H9 (cell line): ENCODE measurements at regions not wholly inside any gene's neighbourhood (a gene's known extent, or its start where the extent isn't known, plus 50 kb on each side); places are given as distances from the start of the nearest gene placed in this dataset.

Experiments used
- DNase-seq: peaks from one replicate; pipeline ENCODE4 v3.0.0-alpha.2; 2017
- H2AFZ ChIP-seq: one replicate; pipeline ENCODE4 v1.6.1; 2013; ENCODE audit warnings: mild to moderate bottlenecking, low read length, control low read depth, moderate library complexity
- H2AK5ac ChIP-seq: 2 replicates; pipeline ENCODE4 v1.6.1; 2013; ENCODE audit warnings: low read length, control low read depth, mixed read lengths; ENCODE audit not compliant: insufficient read length
- H2BK120ac ChIP-seq: one replicate; pipeline ENCODE4 v1.6.1; 2013; ENCODE audit warnings: low read depth, mild to moderate bottlenecking, low read length, control low read depth, inconsistent platforms; ENCODE audit not compliant: poor library complexity, severe bottlenecking
- H2BK12ac ChIP-seq: 2 replicates; pipeline ENCODE4 v1.6.1; 2013; ENCODE audit warnings: low read length, control low read depth, mixed read lengths, low read depth; ENCODE audit not compliant: insufficient read length
- H2BK15ac ChIP-seq: 2 replicates; pipeline ENCODE4 v1.6.1; 2013; ENCODE audit warnings: low read depth, low read length, control low read depth
- H2BK20ac ChIP-seq: one replicate; pipeline ENCODE4 v1.6.1; 2013; ENCODE audit warnings: low read depth, mild to moderate bottlenecking, low read length, control low read depth, inconsistent platforms; ENCODE audit not compliant: poor library complexity, severe bottlenecking
- H2BK5ac ChIP-seq: 2 replicates; pipeline ENCODE4 v1.6.1; 2013; ENCODE audit warnings: low read length, control low read depth, mixed read lengths; ENCODE audit not compliant: insufficient read length
- H3K14ac ChIP-seq: 2 replicates; pipeline ENCODE4 v1.6.1; 2013; ENCODE audit warnings: low read length, control low read depth; ENCODE audit not compliant: insufficient read depth
- H3K18ac ChIP-seq: 2 replicates; pipeline ENCODE4 v1.6.1; 2013; ENCODE audit warnings: low read depth, mild to moderate bottlenecking, mixed read lengths, low read length, control low read depth; ENCODE audit not compliant: insufficient read length
- H3K23ac ChIP-seq: 2 replicates; pipeline ENCODE4 v1.6.1; 2013; ENCODE audit warnings: low read length, control low read depth, mixed read lengths, low read depth; ENCODE audit not compliant: insufficient read length
- H3K23me2 ChIP-seq: 2 replicates; pipeline ENCODE4 v1.6.1; 2013; ENCODE audit warnings: low read depth, mild to moderate bottlenecking, mixed read lengths, low read length, control low read depth; ENCODE audit not compliant: insufficient read length, poor library complexity, severe bottlenecking
- H3K27ac ChIP-seq: 2 replicates; pipeline ENCODE4 v1.5.1; 2013; ENCODE audit warnings: low read length, control low read depth, mixed read lengths, low read depth; ENCODE audit not compliant: insufficient read length
- H3K27me3 ChIP-seq: 2 replicates; pipeline ENCODE4 v1.6.1; 2013; ENCODE audit warnings: low read length, control low read depth, inconsistent platforms; ENCODE audit not compliant: insufficient read depth
- H3K4ac ChIP-seq: 2 replicates; pipeline ENCODE4 v1.6.1; 2013; ENCODE audit warnings: low read depth, mild to moderate bottlenecking, control low read depth, inconsistent platforms, low read length, moderate library complexity
- H3K4me1 ChIP-seq: 2 replicates; pipeline ENCODE4 v1.6.1; 2013; ENCODE audit warnings: low read length, control low read depth, inconsistent platforms; ENCODE audit not compliant: insufficient read depth
- H3K4me2 ChIP-seq: 2 replicates; pipeline ENCODE4 v1.6.1; 2013; ENCODE audit warnings: low read length, control low read depth, mixed read lengths; ENCODE audit not compliant: insufficient read length, insufficient read depth
- H3K56ac ChIP-seq: 2 replicates; pipeline ENCODE4 v1.6.1; 2013; ENCODE audit warnings: low read depth, mild to moderate bottlenecking, mixed read lengths, low read length, control low read depth; ENCODE audit not compliant: insufficient read length
- H3K79me1 ChIP-seq: 2 replicates; pipeline ENCODE4 v1.6.1; 2013; ENCODE audit warnings: low read depth, mild to moderate bottlenecking, moderate library complexity, low read length, control low read depth, inconsistent platforms; ENCODE audit not compliant: insufficient read depth, poor library complexity, severe bottlenecking
- H3K79me2 ChIP-seq: 2 replicates; pipeline ENCODE4 v1.6.1; 2013; ENCODE audit warnings: low read length, control low read depth, inconsistent platforms; ENCODE audit not compliant: insufficient read depth
- H3K9ac ChIP-seq: 2 replicates; pipeline ENCODE4 v1.6.1; 2013; ENCODE audit warnings: low read length, control low read depth, mixed read lengths; ENCODE audit not compliant: insufficient read length; ENCODE audit errors: extremely low read depth
- H3K9me3 ChIP-seq: one replicate; pipeline ENCODE4 v1.6.1; 2013; ENCODE audit warnings: low read depth, low read length, inconsistent platforms; ENCODE audit not compliant: control insufficient read depth
- H3T11ph ChIP-seq: one replicate; pipeline ENCODE4 v1.6.1; 2013; ENCODE audit warnings: mild to moderate bottlenecking, low read length, control low read depth, inconsistent platforms
- H4K20me1 ChIP-seq: one replicate; pipeline ENCODE4 v1.6.1; 2013; ENCODE audit not compliant: control insufficient read depth, insufficient read length, insufficient read depth
- H4K5ac ChIP-seq: 2 replicates; pipeline ENCODE4 v1.6.1; 2013; ENCODE audit warnings: low read depth, mild to moderate bottlenecking, mixed read lengths, low read length, control low read depth; ENCODE audit not compliant: insufficient read length
- H4K8ac ChIP-seq: replicated peaks from 2 replicates; pipeline ENCODE4 v1.6.1; 2013; ENCODE audit warnings: low read length, control low read depth, mixed read lengths, low read depth; ENCODE audit not compliant: insufficient read length
- H4K91ac ChIP-seq: 2 replicates; pipeline ENCODE4 v1.6.1; 2013; ENCODE audit warnings: low read depth, mild to moderate bottlenecking, moderate library complexity, mixed read lengths, low read length, control low read depth; ENCODE audit not compliant: insufficient read length
- H3K27ac Mint-ChIP-seq, 3 experiments: 2 replicates in 2 of 3; 3 replicates in 1 of 3; pipeline ENCODE4 v1.8.0; 2020 to 2021; ENCODE audit warnings: mixed read lengths in 3 of 3, mild to moderate bottlenecking in 1 of 3, moderate library complexity in 1 of 3
- H3K27me3 Mint-ChIP-seq: 2 replicates; pipeline ENCODE4 v1.8.0; 2021; ENCODE audit warnings: low read depth, mild to moderate bottlenecking, moderate library complexity, mixed read lengths
- H3K36me3 Mint-ChIP-seq, 3 experiments: 2 replicates in 2 of 3; 3 replicates in 1 of 3; pipeline ENCODE4 v1.8.0; 2020 to 2021; ENCODE audit warnings: low read depth in 3 of 3, mixed read lengths in 3 of 3; ENCODE audit not compliant: insufficient read depth in 1 of 3
- H3K4me1 Mint-ChIP-seq, 2 experiments: 2 replicates each; pipeline ENCODE4 v1.8.0; 2020; ENCODE audit warnings: mixed read lengths in 2 of 2
- H3K4me3 Mint-ChIP-seq, 2 experiments: 2 replicates in 1 of 2; 3 replicates in 1 of 2; pipeline ENCODE4 v1.8.0; 2020 to 2021; ENCODE audit warnings: mild to moderate bottlenecking in 2 of 2, mixed read lengths in 2 of 2, moderate library complexity in 1 of 2
- H3K9me3 Mint-ChIP-seq, 2 experiments: 2 replicates in 1 of 2; 3 replicates in 1 of 2; pipeline ENCODE4 v1.8.0; 2020; ENCODE audit warnings: mild to moderate bottlenecking in 2 of 2, mixed read lengths in 2 of 2, moderate library complexity in 1 of 2
- CTCF ChIP-seq: fragments of 200-600 bp; sonication (generic); conservative IDR thresholded peaks from 3 replicates; pipeline ENCODE4 v1.8.0; 2021; ENCODE audit warnings: antibody characterized with exemption, mild to moderate bottlenecking
- WGBS: extraction: QIAGEN DNeasy Blood & Tissue Kit; methylation state at CpG from one replicate; pipeline ENCODE4 v1.1.7; 2013; ENCODE audit warnings: missing lambda C conversion rate, low lambda C conversion rate, mixed read lengths; ENCODE audit not compliant: insufficient read length; ENCODE audit errors: extremely low coverage; 5-methylcytosine and 5-hydroxymethylcytosine counted together

- Histone ChIP-seq H3K27ac (no peak overlapping the region), H2AK5ac (no peak overlapping the region), H3K9me3 (no peaks in the 10 kb centered on the region), H2BK15ac (no peak overlapping the region), H3K27me3 (no peaks in the 10 kb centered on the region), H3K56ac (no peak overlapping the region), H3K18ac (no peak overlapping the region), H4K5ac (no peak overlapping the region), H4K91ac (no peak overlapping the region), H2BK120ac (no peak overlapping the region), H3K14ac (no peak overlapping the region), H2BK12ac (no peak overlapping the region), H3K79me2 (no peaks in the 10 kb centered on the region), H3K23ac (no peak overlapping the region), H3K4ac (no peak overlapping the region), H2BK20ac (no peak overlapping the region), H3K4me1 (peaks cover 3% of the 10 kb centered on the region; the same call in 1 of the 2 replicates), H3T11ph (no peak overlapping the region), H2AFZ (no peak overlapping the region), H3K4me2 (no peak overlapping the region), H2BK5ac (no peak overlapping the region), H3K79me1 (no peaks in the 10 kb centered on the region), H4K8ac (no peak overlapping the region), H3K9ac (no peak overlapping the region), H3K23me2 (no peaks in the 10 kb centered on the region), H4K20me1 (no peaks in the 10 kb centered on the region)
- Mint-ChIP-seq H3K4me1 (peaks cover 6 to 7% of the 10 kb centered on the region in 2 experiments; a peak in 3 of 4 replicates), H3K4me3 (no peak overlapping the region), H3K36me3 (peaks cover 0 to 14% (median 3%) of the 10 kb centered on the region in 3 experiments; a peak in 3 of 7 replicates), H3K27me3 (no peaks in the 10 kb centered on the region), H3K27ac (no peak overlapping the region), H3K9me3 (peaks cover 3% of the 10 kb centered on the region in 2 experiments; a peak in 3 of 5 replicates)
- TF ChIP-seq CTCF: no peak
- no peak for DNase-seq
- no CpG with 5 or more reads among the region's 3 CpGs for WGBS
Measured at GRCh38 chr14:26966908-26967307, 369.1 kb upstream of the NOVA1 start.
